ENCODE measurements at regions not wholly inside any gene's neighbourhood (a gene's known extent, or its start where the extent isn't known, plus 50 kb on each side); places are given as distances from the start of the nearest gene placed in this dataset.

DNA sequence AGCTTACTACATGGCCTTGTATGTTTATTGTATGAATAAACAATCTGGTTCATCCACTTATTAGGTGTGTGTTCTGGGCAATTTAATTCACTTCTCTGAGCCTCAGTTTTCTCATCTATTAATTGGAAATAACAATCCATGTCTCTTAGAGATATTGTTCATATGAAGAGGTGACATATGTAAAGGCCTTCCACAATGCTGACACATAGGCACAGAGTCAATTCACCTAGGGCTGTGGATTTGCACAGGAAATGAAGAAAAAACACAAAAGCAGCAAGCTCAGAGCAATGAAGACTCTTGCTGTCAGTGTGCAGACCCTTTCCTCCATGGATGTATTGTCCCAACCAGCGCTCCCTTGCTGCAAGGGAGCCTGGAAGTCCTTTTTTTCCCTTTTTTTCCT, 195.2 kb upstream of the CAMK1G start:
- Histone ChIP-seq H3K27me3 (ENCODE audit: insufficient read depth) (no peaks in the 10 kb centered on the region), H3K79me2 (replicated peaks; ENCODE audit: insufficient read depth) (no peaks in the 10 kb centered on the region), H3K27ac (ENCODE audit: low read depth) (no peak overlapping the region), H2AFZ (no peak overlapping the region), H3K4me2 (no peak overlapping the region), H3F3A (replicated peaks; ENCODE audit: low read depth) (0 out of 2 replicates have a peak, but pooled peaks cover 2% of the 10 kb centered on the region), H4K20me1 (replicated peaks; ENCODE audit: insufficient read depth) (no peaks in the 10 kb centered on the region), H3K4me1 (ENCODE audit: insufficient read depth) (peaks cover 41% of the 10 kb centered on the region), H3K36me3 (ENCODE audit: insufficient read depth) (no peaks in the 10 kb centered on the region), H3K4me3 (no peak overlapping the region), H3K9me2 (ENCODE audit: insufficient read depth) (peaks cover 24% of the 10 kb centered on the region)
- no peak for DNase-seq (ENCODE audit: low spot score)
- Mint-ChIP-seq H3K36me3 (ENCODE audit: low read depth) (peaks cover 4% of the 10 kb centered on the region; the same call in 2 of the 3 replicates), H3K4me3 (no peak overlapping the region), H3K4me1 (peaks cover 32% of the 10 kb centered on the region), H3K27me3 (ENCODE audit: insufficient read depth, low read depth, poor library complexity) (peaks cover 7% of the 10 kb centered on the region), H3K9me3 (no peaks in the 10 kb centered on the region), H3K27ac (no peak overlapping the region)
- TF ChIP-seq POLR2AphosphoS5 (IDR thresholded peaks at IDR 0.05; ENCODE audit: low read depth) = no peak
- TF ChIP-seq EZH2phosphoT487 (IDR thresholded peaks at IDR 0.05; ENCODE audit: unreplicated experiment) = no peak
- TF ChIP-seq ZNF114 (CRISPR knock-in tag; IDR thresholded peaks at IDR 0.05) = no peak
- no peak for TF ChIP-seq EZH2 (IDR thresholded peaks at IDR 0.05; ENCODE audit: low read depth, unreplicated experiment)
- TF ChIP-seq ETS1 (IDR thresholded peaks at IDR 0.05) = no peak
- ATAC-seq = no peak

DNA sequence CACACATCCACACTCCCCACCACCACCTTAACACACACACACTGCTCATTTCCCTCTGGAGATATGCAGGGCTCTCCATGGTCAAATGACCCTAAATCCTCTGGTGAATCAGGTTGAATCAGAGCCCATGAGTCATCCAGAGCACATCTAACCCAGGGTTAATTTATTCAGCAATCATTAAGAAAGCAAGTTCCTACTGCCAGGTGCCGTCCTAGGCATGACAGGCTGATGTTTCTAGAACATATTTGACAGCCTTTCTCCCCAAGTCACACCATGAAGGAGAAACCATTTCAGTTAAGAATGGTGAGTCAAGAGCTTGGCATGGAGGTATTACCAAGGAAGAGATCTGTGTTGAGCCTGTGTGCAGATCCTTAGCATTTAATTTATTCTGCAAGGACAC, 194.3 kb upstream of the CAMK1G start:
- H3K4me1 Mint-ChIP-seq = peaks cover 28% of the 10 kb centered on the region
- TF ChIP-seq NANOG (IDR thresholded peaks at IDR 0.05; ENCODE audit: borderline replicate concordance) (no peak), REST (IDR thresholded peaks at IDR 0.05; ENCODE audit: unreplicated experiment) (no peak), POLR2AphosphoS5 (IDR thresholded peaks at IDR 0.05; ENCODE audit: low read depth) (no peak), JUNB (IDR thresholded peaks at IDR 0.05; ENCODE audit: unreplicated experiment) (no peak), EZH2phosphoT487 (IDR thresholded peaks at IDR 0.05; ENCODE audit: unreplicated experiment) (no peak), ZNF114 (CRISPR knock-in tag; IDR thresholded peaks at IDR 0.05) (no peak), STAT1 (IDR thresholded peaks at IDR 0.05; ENCODE audit: unreplicated experiment) (no peak), EZH2 (IDR thresholded peaks at IDR 0.05; ENCODE audit: low read depth, unreplicated experiment) (no peak)
- TF ChIP-seq, protein P1, sequence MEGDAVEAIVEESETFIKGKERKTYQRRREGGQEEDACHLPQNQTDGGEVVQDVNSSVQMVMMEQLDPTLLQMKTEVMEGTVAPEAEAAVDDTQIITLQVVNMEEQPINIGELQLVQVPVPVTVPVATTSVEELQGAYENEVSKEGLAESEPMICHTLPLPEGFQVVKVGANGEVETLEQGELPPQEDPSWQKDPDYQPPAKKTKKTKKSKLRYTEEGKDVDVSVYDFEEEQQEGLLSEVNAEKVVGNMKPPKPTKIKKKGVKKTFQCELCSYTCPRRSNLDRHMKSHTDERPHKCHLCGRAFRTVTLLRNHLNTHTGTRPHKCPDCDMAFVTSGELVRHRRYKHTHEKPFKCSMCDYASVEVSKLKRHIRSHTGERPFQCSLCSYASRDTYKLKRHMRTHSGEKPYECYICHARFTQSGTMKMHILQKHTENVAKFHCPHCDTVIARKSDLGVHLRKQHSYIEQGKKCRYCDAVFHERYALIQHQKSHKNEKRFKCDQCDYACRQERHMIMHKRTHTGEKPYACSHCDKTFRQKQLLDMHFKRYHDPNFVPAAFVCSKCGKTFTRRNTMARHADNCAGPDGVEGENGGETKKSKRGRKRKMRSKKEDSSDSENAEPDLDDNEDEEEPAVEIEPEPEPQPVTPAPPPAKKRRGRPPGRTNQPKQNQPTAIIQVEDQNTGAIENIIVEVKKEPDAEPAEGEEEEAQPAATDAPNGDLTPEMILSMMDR (conservative IDR thresholded peaks at IDR 0.05; ENCODE audit: low read depth in 2 of 2) = no peak
- H3F3A ChIP-seq (replicated peaks; ENCODE audit: low read depth) = no peaks in the 10 kb centered on the region
- no peaks in the 10 kb centered on the region for H3K36me3 ChIP-seq (ENCODE audit: insufficient read depth)
- no peak overlapping the region for H3K27ac Mint-ChIP-seq
- H3K36me3 Mint-ChIP-seq (ENCODE audit: low read depth) = peaks cover 4% of the 10 kb centered on the region; the same call in 2 of the 3 replicates
- H3K4me1 ChIP-seq (ENCODE audit: insufficient read depth) = peaks cover 37% of the 10 kb centered on the region
- DNase-seq (ENCODE audit: low spot score) (no peak), ATAC-seq (no peak)
- H4K20me1 ChIP-seq (replicated peaks; ENCODE audit: insufficient read depth) = no peaks in the 10 kb centered on the region
- H3K4me3 Mint-ChIP-seq = no peak overlapping the region
- no peak overlapping the region for H3K4me3 ChIP-seq
- H3K9me2 ChIP-seq (ENCODE audit: insufficient read depth) = peaks cover 24% of the 10 kb centered on the region
- H3K27me3 Mint-ChIP-seq (ENCODE audit: insufficient read depth, low read depth, poor library complexity) = peaks cover 7% of the 10 kb centered on the region
- H3K4me2 ChIP-seq = no peak overlapping the region
- H2AFZ ChIP-seq = no peak overlapping the region
- H3K79me2 ChIP-seq (replicated peaks; ENCODE audit: insufficient read depth) = no peaks in the 10 kb centered on the region
- H3K27ac ChIP-seq (ENCODE audit: low read depth) = no peak overlapping the region
- H3K9me3 Mint-ChIP-seq = no peaks in the 10 kb centered on the region
- H3K27me3 ChIP-seq (ENCODE audit: insufficient read depth) = no peaks in the 10 kb centered on the region

All from GM23338 (cell line).